Fibroblast of skin of abdomen (primary cell): ENCODE measurements at regions not wholly inside any gene's neighbourhood (a gene's known extent, or its start where the extent isn't known, plus 50 kb on each side); places are given as distances from the start of the nearest gene placed in this dataset.

Experiments
- DNase-seq: peaks from one replicate; pipeline ENCODE4 v3.0.0-alpha.2; 2013

- no peak for DNase-seq
Measured at GRCh38 chr16:11476676-11477075, 110.0 kb downstream of the LITAF start.

DNA sequence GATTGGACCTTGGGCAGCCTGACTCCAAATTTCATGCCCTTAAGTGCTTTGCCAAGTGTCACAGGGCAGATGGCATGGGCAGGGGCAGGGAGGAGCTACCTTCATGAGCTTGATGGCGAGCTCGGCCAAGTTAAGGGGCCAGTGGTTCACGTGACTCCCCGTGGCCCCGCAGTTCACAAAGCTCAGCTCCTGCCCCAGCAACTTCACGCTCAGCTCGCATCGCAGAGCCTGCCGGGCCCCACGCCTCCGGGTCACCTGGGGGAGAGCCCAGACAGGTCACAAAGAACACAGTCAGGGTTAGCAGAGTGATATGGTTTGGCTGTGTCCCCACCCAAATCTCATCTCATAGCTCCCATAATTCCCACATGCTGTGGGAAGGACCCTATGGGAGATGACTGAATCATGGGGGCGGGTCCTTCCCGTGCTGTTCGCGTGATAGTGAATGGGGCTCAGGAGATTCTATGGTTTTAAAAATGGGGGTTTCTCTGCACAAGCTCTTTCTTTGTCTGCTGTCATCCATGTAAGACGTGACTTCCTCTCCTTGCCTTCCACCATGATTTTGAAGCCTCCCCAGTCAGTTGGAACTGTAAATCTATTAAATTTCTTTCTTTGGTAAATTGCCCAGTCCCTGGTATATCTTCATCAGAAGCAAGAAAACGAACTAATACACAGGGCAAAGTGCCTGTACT lies 108.1 kb downstream of the LITAF start:
- DNase-seq: no peak

- no peak for DNase-seq
Measured at GRCh38 chr16:11479916-11480315, 106.8 kb downstream of the LITAF start.

DNA sequence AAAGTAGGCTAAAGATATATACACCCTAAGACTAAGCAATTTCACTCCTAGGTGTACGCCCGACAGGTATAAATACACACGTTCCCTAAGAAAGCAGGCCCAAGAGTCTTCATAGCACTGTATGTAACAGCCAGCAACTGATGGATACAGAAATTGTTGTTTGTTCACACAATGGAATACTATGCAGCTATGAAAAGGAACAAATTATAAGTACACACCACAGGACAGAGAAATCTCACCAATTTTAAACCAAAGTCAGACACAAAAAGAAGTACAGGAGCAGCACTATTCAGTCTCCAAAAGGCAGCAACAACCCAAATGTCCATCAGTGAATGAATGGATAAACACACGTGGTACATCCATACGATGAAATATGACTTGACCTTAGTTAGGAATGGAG lies 106.1 kb downstream of the LITAF start:
- DNase-seq: no peak

DNA sequence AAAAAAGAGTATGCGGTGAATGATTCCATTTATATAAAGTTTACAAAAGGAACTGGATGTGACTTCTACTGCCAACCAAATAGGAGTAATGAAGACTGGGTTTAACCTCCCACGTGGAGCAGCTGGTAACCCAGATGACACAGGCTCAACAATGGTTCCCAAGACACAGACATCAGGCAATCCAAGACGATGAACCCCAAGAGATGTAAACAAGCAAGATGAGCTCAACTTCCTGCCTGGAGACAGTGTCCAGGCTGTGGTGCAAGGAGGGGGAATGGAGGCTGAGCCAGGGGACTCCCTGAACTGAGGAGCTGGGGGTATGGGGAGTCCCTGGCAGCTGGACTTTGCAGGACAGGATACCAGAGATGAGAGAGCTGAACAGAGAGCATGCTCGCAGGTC lies 104.7 kb downstream of the LITAF start:
- DNase-seq: no peak

- DNase-seq: no peak
Measured at GRCh38 chr16:11482946-11483748, 103.6 kb downstream of the LITAF start.

- DNase-seq: no peak
Measured at GRCh38 chr16:11484691-11485258, 101.9 kb downstream of the LITAF start.

DNA sequence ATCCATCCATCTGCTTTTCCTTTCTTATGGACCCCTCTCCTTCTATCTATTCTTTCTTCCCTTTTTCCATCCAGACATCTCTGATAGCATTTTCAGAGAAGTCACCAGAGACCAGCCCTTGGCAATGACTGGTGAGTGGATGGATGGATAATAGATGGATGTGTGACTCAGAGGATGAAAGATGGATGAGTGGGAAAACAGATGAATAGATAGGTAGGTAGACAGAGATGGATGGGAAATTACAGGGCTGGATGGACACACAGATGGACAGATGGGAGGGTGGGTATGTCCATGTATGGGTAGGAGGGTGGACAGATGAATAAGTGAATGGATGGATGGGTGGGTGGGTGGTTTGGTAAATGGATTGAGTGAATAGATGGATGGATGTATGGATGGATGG lies 101.0 kb downstream of the LITAF start:
- no peak for DNase-seq

DNA sequence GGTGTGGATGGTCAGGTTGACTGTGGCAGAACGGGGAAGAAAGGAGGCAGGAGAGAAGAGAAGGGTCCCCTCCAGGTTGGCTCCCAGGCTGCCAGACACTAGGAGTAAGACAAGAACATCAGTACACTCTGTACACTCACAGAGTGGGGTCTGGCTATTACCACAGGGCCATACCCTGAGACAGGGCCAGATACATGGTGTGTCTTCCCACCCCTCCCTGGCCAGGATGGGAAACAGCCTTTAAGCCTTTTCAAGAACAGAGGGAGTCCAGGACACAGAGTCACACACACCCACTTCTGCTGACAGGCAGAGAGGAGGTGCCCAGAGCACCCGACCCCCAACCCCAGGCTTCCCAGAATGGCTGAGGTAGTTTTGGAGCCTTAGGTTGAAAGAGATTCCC lies 99.4 kb downstream of the LITAF start:
- DNase-seq: no peak

GRCh38 chr16:11488304-11488703 lies 98.4 kb downstream of the LITAF start:
- no peak for DNase-seq

DNA sequence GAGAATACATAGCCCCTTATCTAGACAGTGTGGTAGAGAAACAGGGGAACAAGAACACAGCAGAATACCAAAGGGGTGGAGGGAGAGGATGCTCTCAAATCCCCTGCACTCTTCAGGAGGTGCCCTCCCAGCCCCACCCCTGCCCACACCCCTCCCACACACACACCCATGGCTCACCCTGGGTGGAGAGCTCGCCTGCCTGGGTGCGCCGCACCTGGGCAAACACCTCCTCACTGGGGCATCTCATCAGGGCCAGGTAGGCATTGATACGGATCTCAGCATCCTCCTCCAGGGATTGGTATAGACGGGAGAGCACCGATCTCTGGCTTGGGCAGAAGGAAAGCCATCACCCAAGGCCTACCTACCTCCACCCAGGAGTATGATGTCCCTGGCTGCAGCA lies 95.2 kb downstream of the LITAF start:
- no peak for DNase-seq

DNA sequence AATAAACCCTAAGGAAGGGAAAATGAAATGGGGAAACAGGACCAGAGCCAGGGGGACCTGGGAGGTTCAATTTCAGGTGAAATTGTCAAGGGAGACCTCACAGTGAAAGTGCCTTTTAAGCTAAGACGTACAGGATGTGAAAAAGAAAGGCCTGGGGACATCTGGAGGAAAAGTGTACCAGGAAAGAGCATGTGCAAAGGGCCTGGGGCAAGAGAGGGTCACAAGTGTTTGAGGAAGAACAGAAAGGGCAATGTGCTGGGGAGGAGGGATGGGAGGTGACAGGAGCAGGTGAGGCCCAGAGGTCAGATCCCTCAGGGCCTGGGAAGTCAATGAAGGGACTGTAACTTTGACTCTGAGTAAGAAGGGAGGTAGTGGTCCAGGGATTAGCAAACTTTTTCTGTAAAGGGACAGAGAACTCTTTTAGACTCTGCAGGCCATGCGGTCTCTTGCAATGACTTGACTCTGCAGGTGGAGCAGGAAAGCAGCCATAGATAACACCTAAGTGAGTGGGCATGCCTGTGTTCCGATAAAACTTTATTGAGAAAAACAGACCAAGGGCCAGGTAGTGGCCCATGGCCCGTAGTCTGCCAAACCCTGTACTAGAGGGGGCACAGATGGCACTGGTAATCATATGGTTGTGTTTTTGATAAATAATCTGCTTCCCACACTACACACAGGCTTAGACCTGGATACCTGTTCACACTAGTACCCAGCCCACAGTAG lies 93.8 kb downstream of the LITAF start:
- no peak for DNase-seq

- no peak for DNase-seq
Measured at GRCh38 chr16:11493531-11493929, 93.2 kb downstream of the LITAF start.

DNA sequence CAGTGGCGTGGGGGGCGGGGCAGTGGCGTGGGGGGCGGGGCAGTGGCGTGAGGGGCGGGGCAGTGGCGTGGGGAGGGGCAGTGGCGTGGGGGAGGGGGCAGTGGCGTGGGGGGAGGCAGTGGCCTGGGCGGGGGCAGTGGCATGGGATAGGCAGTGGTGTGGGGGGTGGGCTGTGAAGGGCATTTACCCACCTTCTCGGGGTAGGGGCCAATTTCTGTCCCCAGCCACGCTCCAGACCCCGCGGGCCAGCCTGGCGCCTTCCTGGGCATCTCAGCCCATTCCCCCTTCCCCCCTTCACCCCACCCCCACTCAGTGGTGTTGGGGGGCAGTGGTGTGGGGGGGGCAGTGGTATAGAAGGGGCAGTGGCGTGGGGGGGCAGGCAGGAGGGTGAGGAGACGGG lies 92.7 kb downstream of the LITAF start:
- DNase-seq: no peak

- DNase-seq: no peak
Measured at GRCh38 chr16:11494433-11494832, 92.3 kb downstream of the LITAF start.

DNA sequence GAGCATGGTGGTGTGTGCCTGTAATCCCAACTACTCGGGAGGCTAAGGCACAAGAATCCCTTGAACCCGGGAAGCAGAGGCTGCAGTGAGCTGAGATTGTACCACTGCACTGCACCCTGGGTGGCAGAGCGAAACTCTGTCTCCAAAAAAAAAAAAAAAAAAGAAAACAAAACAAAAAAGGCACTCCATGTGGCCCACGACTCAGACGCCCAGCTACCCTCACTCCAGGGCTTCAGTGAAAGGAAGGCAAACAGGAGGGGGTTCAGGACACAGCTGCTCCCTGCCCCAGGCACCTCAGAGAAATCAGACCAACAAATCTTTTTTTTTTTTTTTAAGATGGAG lies 91.7 kb downstream of the LITAF start:
- no peak for DNase-seq
